HG03575 (cell line): ENCODE measurements at regions not wholly inside any gene's neighbourhood (a gene's known extent, or its start where the extent isn't known, plus 50 kb on each side); places are given as distances from the start of the nearest gene placed in this dataset.

Source experiments
- ATAC-seq: cut with Tn5 transposase; IDR thresholded peaks from one replicate; pipeline ENCODE4 v1.9.1; 2021; ENCODE audit not compliant: unreplicated experiment, insufficient number of reproducible peaks, low FRiP score; ENCODE audit errors: extremely low read depth

GRCh38 chr6:2510316-2510715 is 240.4 kb downstream of the MYLK4 start:
- ATAC-seq: no peak

GRCh38 chr6:2509711-2510110 is 241.0 kb downstream of the MYLK4 start:
- ATAC-seq: no peak

- no peak for ATAC-seq
Measured at GRCh38 chr6:2508071-2508470, 242.7 kb downstream of the MYLK4 start.

- ATAC-seq: no peak
Measured at GRCh38 chr6:2507521-2508037, 243.1 kb downstream of the MYLK4 start.

- ATAC-seq: no peak
Measured at GRCh38 chr6:2507016-2507415, 243.7 kb downstream of the MYLK4 start.

GRCh38 chr6:2505624-2506023 is 245.1 kb downstream of the MYLK4 start:
- no peak for ATAC-seq

GRCh38 chr6:2504495-2505064 is 246.1 kb downstream of the MYLK4 start:
- no peak for ATAC-seq

GRCh38 chr6:2503816-2504494 is 246.8 kb downstream of the MYLK4 start:
- ATAC-seq: no peak

GRCh38 chr6:2502998-2503674 is 247.6 kb downstream of the MYLK4 start:
- ATAC-seq: no peak

- ATAC-seq: no peak
Measured at GRCh38 chr6:2502096-2502997, 248.4 kb downstream of the MYLK4 start.

- ATAC-seq: no peak
Measured at GRCh38 chr6:2497922-2498623, 252.6 kb downstream of the MYLK4 start.

GRCh38 chr6:2496291-2496690 is 250.9 kb upstream of the GMDS start:
- ATAC-seq: no peak

GRCh38 chr6:2492686-2493523 is 247.5 kb upstream of the GMDS start:
- no peak for ATAC-seq

- no peak for ATAC-seq
Measured at GRCh38 chr6:2491137-2491536, 245.7 kb upstream of the GMDS start.

GRCh38 chr6:2488578-2488977 is 243.2 kb upstream of the GMDS start:
- no peak for ATAC-seq

GRCh38 chr6:2485116-2485515 is 239.7 kb upstream of the GMDS start:
- no peak for ATAC-seq

- ATAC-seq: no peak
Measured at GRCh38 chr6:2482773-2483172, 237.4 kb upstream of the GMDS start.

- no peak for ATAC-seq
Measured at GRCh38 chr6:2481307-2481706, 235.9 kb upstream of the GMDS start.
